VCaP (cell line): ENCODE measurements at regions not wholly inside any gene's neighbourhood (a gene's known extent, or its start where the extent isn't known, plus 50 kb on each side); places are given as distances from the start of the nearest gene placed in this dataset.

Experiments
- H3K27ac ChIP-seq: fragments of 450-650 bp; 2 replicates; pipeline ENCODE4 v1.5.1; 2017
- TF ChIP-seq, protein P1 (sequence below): fragments of 450-650 bp; conservative IDR thresholded peaks from 2 replicates; pipeline ENCODE4 v1.5.1; 2017; ENCODE audit warnings: mild to moderate bottlenecking, moderate library complexity

- H3K27ac ChIP-seq, result no peak overlapping the region
- TF ChIP-seq, protein P1, sequence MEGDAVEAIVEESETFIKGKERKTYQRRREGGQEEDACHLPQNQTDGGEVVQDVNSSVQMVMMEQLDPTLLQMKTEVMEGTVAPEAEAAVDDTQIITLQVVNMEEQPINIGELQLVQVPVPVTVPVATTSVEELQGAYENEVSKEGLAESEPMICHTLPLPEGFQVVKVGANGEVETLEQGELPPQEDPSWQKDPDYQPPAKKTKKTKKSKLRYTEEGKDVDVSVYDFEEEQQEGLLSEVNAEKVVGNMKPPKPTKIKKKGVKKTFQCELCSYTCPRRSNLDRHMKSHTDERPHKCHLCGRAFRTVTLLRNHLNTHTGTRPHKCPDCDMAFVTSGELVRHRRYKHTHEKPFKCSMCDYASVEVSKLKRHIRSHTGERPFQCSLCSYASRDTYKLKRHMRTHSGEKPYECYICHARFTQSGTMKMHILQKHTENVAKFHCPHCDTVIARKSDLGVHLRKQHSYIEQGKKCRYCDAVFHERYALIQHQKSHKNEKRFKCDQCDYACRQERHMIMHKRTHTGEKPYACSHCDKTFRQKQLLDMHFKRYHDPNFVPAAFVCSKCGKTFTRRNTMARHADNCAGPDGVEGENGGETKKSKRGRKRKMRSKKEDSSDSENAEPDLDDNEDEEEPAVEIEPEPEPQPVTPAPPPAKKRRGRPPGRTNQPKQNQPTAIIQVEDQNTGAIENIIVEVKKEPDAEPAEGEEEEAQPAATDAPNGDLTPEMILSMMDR, result no peak
Measured at GRCh38 chr3:78421247-78421966, 1346.4 kb downstream of the ROBO1 start.

- H3K27ac ChIP-seq, result no peak overlapping the region
- TF ChIP-seq, protein P1, result no peak
Measured at GRCh38 chr3:78424656-78425055, 1343.1 kb downstream of the ROBO1 start.

DNA sequence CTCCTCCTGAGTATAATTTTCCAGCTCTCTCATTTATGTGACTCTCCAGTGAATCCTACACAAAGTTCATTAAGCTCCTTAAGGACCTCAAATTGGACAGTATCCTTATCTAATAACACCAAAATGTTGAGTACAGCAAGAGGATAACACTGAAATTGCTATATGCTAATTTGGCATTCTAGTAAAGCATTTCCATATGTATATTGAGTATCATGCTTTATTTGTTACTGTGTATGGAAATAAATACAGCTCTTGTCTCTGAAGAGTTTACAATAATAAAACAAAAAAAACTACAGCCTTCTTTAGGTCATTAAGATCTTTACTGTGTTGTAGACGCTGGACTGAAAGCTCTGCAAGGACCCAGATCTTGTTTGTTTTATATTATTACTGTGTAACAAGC is 1341.3 kb downstream of the ROBO1 start:
- TF ChIP-seq, protein P1, result no peak

DNA sequence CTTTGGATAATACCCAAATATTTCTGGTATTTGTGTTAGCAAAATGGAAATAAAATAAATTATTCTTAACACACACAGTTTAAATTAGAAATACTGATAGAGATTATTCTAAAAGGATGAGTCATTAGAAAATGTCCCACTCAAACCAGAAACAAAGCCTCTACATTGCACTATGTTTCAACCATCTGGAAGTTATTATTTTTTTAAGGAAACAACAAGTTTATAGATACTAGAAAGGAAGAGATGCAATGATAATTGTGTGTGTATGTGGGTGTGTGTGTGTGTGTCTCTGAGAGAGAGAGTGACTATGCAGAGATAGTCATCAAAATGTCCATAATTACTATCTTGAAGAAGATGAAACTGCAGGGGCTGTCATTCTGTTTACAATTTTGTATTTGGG is 1340.5 kb downstream of the ROBO1 start:
- no peak overlapping the region for H3K27ac ChIP-seq
- TF ChIP-seq, protein P1, result no peak

More for the DNA sequence above, 1341.3 kb downstream of the ROBO1 start:
- no peak overlapping the region for H3K27ac ChIP-seq

DNA sequence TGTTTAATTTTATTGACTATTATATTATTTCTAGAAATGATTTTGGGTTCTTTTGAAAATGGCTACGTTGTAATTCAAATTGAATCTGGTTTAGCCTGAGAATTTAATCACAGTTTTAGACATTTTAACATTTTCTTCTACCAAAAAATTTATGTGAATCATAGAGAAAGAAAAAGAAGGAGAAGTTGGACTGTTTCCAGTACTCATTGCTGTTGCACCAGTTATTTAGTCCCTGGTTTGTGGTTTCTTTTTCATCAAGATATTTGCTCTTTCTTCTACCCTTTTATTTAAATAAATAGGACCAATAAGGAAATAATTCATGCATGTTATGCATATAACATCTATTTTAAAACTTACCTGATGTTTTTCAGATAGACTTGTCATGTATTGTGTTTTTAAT is 1337.1 kb downstream of the ROBO1 start:
- TF ChIP-seq, protein P1, result no peak
- H3K27ac ChIP-seq, result no peak overlapping the region

- no peak overlapping the region for H3K27ac ChIP-seq
- TF ChIP-seq, protein P1, result no peak
Measured at GRCh38 chr3:78434801-78435200, 1333.0 kb downstream of the ROBO1 start.

DNA sequence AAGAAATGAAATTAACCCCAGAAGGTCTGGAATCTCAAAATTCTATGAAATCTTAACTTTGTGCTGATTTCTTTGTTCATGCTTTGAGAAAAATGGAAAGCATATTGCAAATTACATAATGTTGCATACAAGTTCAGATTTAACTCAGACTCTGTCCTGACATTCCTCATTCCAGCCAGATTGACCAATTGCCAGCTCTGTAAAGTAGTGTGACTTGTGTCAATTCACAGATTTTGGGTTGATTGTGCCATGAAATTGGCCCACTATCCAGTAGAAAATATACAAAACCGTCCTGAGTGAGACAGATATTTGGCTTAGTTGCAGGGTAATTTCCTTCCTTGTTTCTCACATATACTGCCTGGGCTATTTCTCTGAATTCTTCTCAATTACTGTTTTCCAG is 1312.6 kb downstream of the ROBO1 start:
- no peak overlapping the region for H3K27ac ChIP-seq
- TF ChIP-seq, protein P1, result no peak
